H1 (cell line): ENCODE measurements at regions not wholly inside any gene's neighbourhood (a gene's known extent, or its start where the extent isn't known, plus 50 kb on each side); places are given as distances from the start of the nearest gene placed in this dataset.

Experiments
- CTCF ChIA-PET: fragments of 300-600 bp; sonication (Branson Sonifier 250); formaldehyde crosslinking; loops from one replicate; lab custom pipeline; 2021; ENCODE audit not compliant: partially characterized antibody; lab: Charles Lee
- POLR2A ChIA-PET: fragments of 300-600 bp; sonication (Branson Sonifier 250); formaldehyde crosslinking; loops from one replicate; lab custom pipeline; 2021; ENCODE audit warnings: inconsistent platforms; ENCODE audit not compliant: partially characterized antibody; lab: Charles Lee
- DNase-seq, 2 experiments: peaks; one replicate each; pipeline versions ENCODE4 v3.0.0 to v3.0.0-alpha.2; 2010 to 2022; ENCODE audit warnings: low spot score in 2 of 2, low read depth in 1 of 2, mixed read lengths in 1 of 2
- FAIRE-seq: peaks from 2 replicates; lab custom pipeline; 2011; peaks lifted over from hg19 to GRCh38; lab: Jason Lieb, UNC
- H2AFZ ChIP-seq: 2 replicates; pipeline ENCODE4 v1.8.1; 2012; ENCODE audit warnings: low read length, inconsistent platforms
- H2AK5ac ChIP-seq: 2 replicates; pipeline ENCODE4 v1.6.1; 2013; ENCODE audit warnings: low read depth, low read length
- H2BK120ac ChIP-seq: replicated peaks from 2 replicates; pipeline ENCODE3; 2013; ENCODE audit warnings: low read depth, low read length, inconsistent platforms
- H2BK12ac ChIP-seq: 2 replicates; pipeline ENCODE4 v1.6.1; 2013; ENCODE audit warnings: low read depth, low read length
- H2BK15ac ChIP-seq: 2 replicates; pipeline ENCODE4 v1.6.1; 2013; ENCODE audit warnings: low read length
- H2BK20ac ChIP-seq: 2 replicates; pipeline ENCODE4 v1.6.1; 2013; ENCODE audit warnings: low read length
- H2BK5ac ChIP-seq: 2 replicates; pipeline ENCODE4 v1.6.1; 2013; ENCODE audit warnings: low read depth, low read length
- H3K14ac ChIP-seq: 2 replicates; pipeline ENCODE4 v1.6.1; 2013; ENCODE audit warnings: inconsistent platforms; ENCODE audit not compliant: insufficient read length
- H3K18ac ChIP-seq: 2 replicates; pipeline ENCODE4 v1.6.1; 2013; ENCODE audit warnings: low read length; ENCODE audit errors: extremely low read depth
- H3K23ac ChIP-seq: 2 replicates; pipeline ENCODE4 v1.6.1; 2013; ENCODE audit warnings: inconsistent platforms; ENCODE audit not compliant: insufficient read length
- H3K23me2 ChIP-seq: 2 replicates; pipeline ENCODE4 v1.6.1; 2013; ENCODE audit warnings: low read depth, low read length
- H3K27ac ChIP-seq: 2 replicates; pipeline ENCODE4 v1.6.1; 2011; ENCODE audit warnings: low read depth, low read length, inconsistent platforms
- H3K27me3 ChIP-seq, 4 experiments: replicated peaks in 1 of 4; 1 replicate in 1 of 4; 2 replicates in 3 of 4; pipeline versions ENCODE4 v1.6.1 to v1.8.1; 2011 to 2013; ENCODE audit warnings: low read length in 3 of 4, mild to moderate bottlenecking in 3 of 4, inconsistent platforms in 2 of 4, mixed read lengths in 2 of 4, moderate library complexity in 1 of 4; ENCODE audit not compliant: control insufficient read depth in 3 of 4, insufficient read depth in 3 of 4; ENCODE audit errors: extremely low read depth in 1 of 4
- H3K36me3 ChIP-seq, 4 experiments: 2 replicates each; pipeline versions ENCODE4 v1.6.1 to v1.8.1; 2011 to 2013; ENCODE audit warnings: mild to moderate bottlenecking in 4 of 4, low read length in 3 of 4, moderate library complexity in 2 of 4, control low read depth in 1 of 4, inconsistent platforms in 1 of 4; ENCODE audit not compliant: insufficient read depth in 4 of 4, control insufficient read depth in 2 of 4
- H3K4ac ChIP-seq: replicated peaks from 2 replicates; pipeline ENCODE3; 2013; ENCODE audit warnings: low read length, low read depth, mixed read lengths, inconsistent platforms; ENCODE audit not compliant: insufficient read length
- H3K4me1 ChIP-seq, 4 experiments: replicated peaks in 1 of 4; 1 replicate in 1 of 4; 2 replicates in 3 of 4; pipeline versions ENCODE4 v1.6.1 to v1.8.1; 2011 to 2013; ENCODE audit warnings: low read length in 3 of 4, inconsistent platforms in 2 of 4, mixed read lengths in 1 of 4; ENCODE audit not compliant: insufficient read depth in 4 of 4, control insufficient read depth in 3 of 4
- H3K4me2 ChIP-seq, 2 experiments: 2 replicates each; pipeline versions ENCODE4 v1.6.1 to v1.8.1; 2011 to 2013; ENCODE audit warnings: low read depth in 2 of 2, low read length in 2 of 2, control low read depth in 1 of 2, inconsistent platforms in 1 of 2, mild to moderate bottlenecking in 1 of 2; ENCODE audit not compliant: insufficient read depth in 1 of 2
- H3K4me3 ChIP-seq, 4 experiments: fragments of 200-600, 300-600 bp in 1 of 4; sonication (generic), shearing (Covaris generic), sonication (Bioruptor Twin) in 1 of 4; 2 replicates each; pipeline versions ENCODE4 v1.5.1 to v1.8.1; 2011 to 2016; ENCODE audit warnings: low read length in 4 of 4, low read depth in 3 of 4, control low read depth in 2 of 4, inconsistent platforms in 2 of 4, mild to moderate bottlenecking in 2 of 4, mixed read lengths in 1 of 4, moderate library complexity in 1 of 4; ENCODE audit not compliant: insufficient read depth in 2 of 4; ENCODE audit errors: extremely low read depth in 1 of 4
- H3K56ac ChIP-seq: replicated peaks from 2 replicates; pipeline ENCODE3; 2013; ENCODE audit warnings: low read depth, mild to moderate bottlenecking, mixed read lengths, low read length, inconsistent platforms; ENCODE audit not compliant: insufficient read length
- H3K79me1 ChIP-seq: 2 replicates; pipeline ENCODE4 v1.6.1; 2013; ENCODE audit warnings: low read depth, low read length, control low read depth
- H3K79me2 ChIP-seq, 2 experiments: 2 replicates each; pipeline versions ENCODE4 v1.6.1 to v1.8.1; 2012 to 2013; ENCODE audit warnings: low read length in 2 of 2, mild to moderate bottlenecking in 2 of 2, inconsistent platforms in 1 of 2; ENCODE audit not compliant: insufficient read depth in 2 of 2, control insufficient read depth in 1 of 2
- H3K9ac ChIP-seq, 4 experiments: replicated peaks in 1 of 4; 1 replicate in 1 of 4; 2 replicates in 3 of 4; pipeline versions ENCODE4 v1.6.1 to v1.8.1; 2011 to 2013; ENCODE audit warnings: low read depth in 3 of 4, low read length in 3 of 4, control low read depth in 2 of 4, mild to moderate bottlenecking in 2 of 4, moderate library complexity in 2 of 4, inconsistent platforms in 1 of 4; ENCODE audit errors: extremely low read depth in 1 of 4
- H3K9me3 ChIP-seq, 2 experiments: 2 replicates each; pipeline versions ENCODE4 v1.6.1 to v1.8.1; 2012 to 2013; ENCODE audit warnings: mild to moderate bottlenecking in 2 of 2, moderate library complexity in 2 of 2, control low read depth in 1 of 2, inconsistent platforms in 1 of 2, low read depth in 1 of 2, low read length in 1 of 2, mixed read lengths in 1 of 2; ENCODE audit not compliant: insufficient read depth in 2 of 2
- H4K20me1 ChIP-seq, 2 experiments: replicated peaks in 1 of 2; 2 replicates each; pipeline versions ENCODE3 to v1.8.1; 2011 to 2013; ENCODE audit warnings: inconsistent platforms in 2 of 2, low read length in 2 of 2, mild to moderate bottlenecking in 1 of 2; ENCODE audit not compliant: insufficient read depth in 2 of 2, control insufficient read depth in 1 of 2
- H4K5ac ChIP-seq: 2 replicates; pipeline ENCODE4 v1.6.1; 2013; ENCODE audit warnings: low read length, low read depth, mixed read lengths, inconsistent platforms; ENCODE audit not compliant: insufficient read length
- H4K8ac ChIP-seq: 2 replicates; pipeline ENCODE4 v1.8.0; 2013; ENCODE audit warnings: mild to moderate bottlenecking, moderate library complexity, low read length, inconsistent platforms; ENCODE audit not compliant: insufficient read depth; ENCODE audit errors: extremely low read depth
- H4K91ac ChIP-seq: replicated peaks from 2 replicates; pipeline ENCODE3; 2013; ENCODE audit warnings: low read length, mixed read lengths, inconsistent platforms; ENCODE audit not compliant: insufficient read length
- ASH2L ChIP-seq: fragments of 200-600, 300-600 bp; sonication (generic); IDR thresholded peaks from one replicate; pipeline ENCODE4 v1.7.1; 2017; ENCODE audit warnings: low read length
- CHD2 ChIP-seq: IDR thresholded peaks from 2 replicates; pipeline ENCODE4 v1.6.1; 2012; ENCODE audit warnings: low read length, improper control_type of control experiment
- HDAC2 ChIP-seq, 2 experiments: fragments of 300-600 bp in 1 of 2; sonication (generic) in 1 of 2; IDR thresholded peaks; 2 replicates each; pipeline ENCODE4 v1.6.1; 2011 to 2012; ENCODE audit warnings: low read depth in 2 of 2, low read length in 2 of 2, mild to moderate bottlenecking in 2 of 2, moderate library complexity in 2 of 2, borderline replicate concordance in 1 of 2, inconsistent platforms in 1 of 2
- MAFK ChIP-seq: IDR thresholded peaks from 2 replicates; pipeline ENCODE4 v1.6.1; 2012; ENCODE audit warnings: low read depth, mild to moderate bottlenecking, improper control_type of control experiment, low read length
- TAF1 ChIP-seq: IDR thresholded peaks from 2 replicates; pipeline ENCODE4 v1.6.1; 2011; ENCODE audit warnings: mild to moderate bottlenecking, low read depth, low read length
- TEAD4 ChIP-seq: IDR thresholded peaks from 2 replicates; pipeline ENCODE4 v1.6.1; 2012; ENCODE audit warnings: low read depth, low read length, inconsistent platforms, mixed read lengths
- WGBS, 2 experiments: shearing (Covaris generic) in 1 of 2; methylation state at CpG; one replicate each; pipeline versions ENCODE4 v1.1.6 to v1.1.7; 2013 to 2015; ENCODE audit warnings: low lambda C conversion rate in 2 of 2, mixed read lengths in 2 of 2, inconsistent platforms in 1 of 2, low coverage in 1 of 2, missing lambda C conversion rate in 1 of 2; ENCODE audit not compliant: insufficient replicate concordance in 2 of 2, insufficient coverage in 1 of 2, insufficient read length in 1 of 2; ENCODE audit errors: extremely low coverage in 1 of 2, missing lambda C conversion rate in 1 of 2; 5-methylcytosine and 5-hydroxymethylcytosine counted together
- TF ChIP-seq, protein P1 (sequence below): IDR thresholded peaks from 2 replicates; pipeline ENCODE4 v1.6.1; 2011; ENCODE audit warnings: low read depth, mild to moderate bottlenecking, low read length; ENCODE audit not compliant: insufficient read depth
- TF ChIP-seq, protein P2 (sequence below): IDR thresholded peaks from 2 replicates; pipeline ENCODE4 v1.6.1; 2012; ENCODE audit warnings: inconsistent platforms

DNA sequence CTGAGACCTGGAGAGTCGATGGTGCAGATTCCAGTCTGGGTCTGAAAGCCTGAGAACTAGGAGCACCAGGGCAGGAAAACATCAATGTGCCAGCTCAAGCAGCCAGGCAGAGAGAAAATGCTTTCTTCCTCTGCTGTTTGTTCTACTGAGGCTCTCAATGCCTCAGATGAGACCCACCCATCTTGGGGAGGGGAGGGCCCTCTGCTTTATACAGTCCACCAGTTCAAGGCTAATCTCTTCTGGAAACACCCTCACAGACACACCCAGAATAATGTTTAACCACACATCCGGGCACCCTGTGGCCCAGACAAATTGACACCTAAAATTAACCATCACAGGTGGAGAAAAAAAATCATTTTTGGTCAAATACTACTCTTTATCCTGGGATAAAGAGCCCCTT lies 89.3 kb upstream of the SLC22A23 start:
- Histone ChIP-seq H3K4ac (no peak overlapping the region), H3K4me2 (no peak overlapping the region), H3K9me3 (no peaks in the 10 kb centered on the region), H2BK15ac (no peak overlapping the region), H3K79me2 (no peaks in the 10 kb centered on the region), H3K36me3 (no peaks in the 10 kb centered on the region), H3K4me3 (no peak overlapping the region), H3K18ac (no peak overlapping the region), H4K20me1 (no peaks in the 10 kb centered on the region), H3K27ac (no peak overlapping the region), H2BK5ac (no peak overlapping the region), H2AK5ac (no peak overlapping the region), H2BK20ac (no peak overlapping the region), H3K4me1 (no peaks in the 10 kb centered on the region), H3K23ac (no peak overlapping the region), H4K5ac (no peak overlapping the region), H2BK12ac (no peak overlapping the region), H2BK120ac (no peak overlapping the region), H3K23me2 (no peaks in the 10 kb centered on the region), H3K14ac (no peak overlapping the region), H3K9ac (no peak overlapping the region), H3K56ac (no peak overlapping the region), H3K79me1 (no peaks in the 10 kb centered on the region), H3K27me3 (no peaks in the 10 kb centered on the region), H4K8ac (no peak overlapping the region), H2AFZ (no peak overlapping the region), H4K91ac (no peak overlapping the region)
- FAIRE-seq, result no peak
- ChIA-PET POLR2A (no interaction called here), CTCF (interaction anchor here (1.2 kb wide), 1 partner anchor 49 kb away, joined by 3 read pairs; no protein-coding TSS in a partner anchor)
- 85% methylated on average over 2 of the region's 2 CpGs; no CpG with 5 or more reads in 1 of the 2 experiments for WGBS, 2 experiments
- peak in 1 of 2 experiments; percentile 11 for DNase-seq
- TF ChIP-seq CHD2 (no peak), ASH2L (no peak), MAFK (no peak), TEAD4 (no peak), TAF1 (no peak), HDAC2 (IDR thresholded peaks at IDR 0.05; ENCODE audit: borderline replicate concordance in 1 of 2, low read depth in 2 of 2, low read length in 2 of 2) (no peak)
- TF ChIP-seq, protein P1, sequence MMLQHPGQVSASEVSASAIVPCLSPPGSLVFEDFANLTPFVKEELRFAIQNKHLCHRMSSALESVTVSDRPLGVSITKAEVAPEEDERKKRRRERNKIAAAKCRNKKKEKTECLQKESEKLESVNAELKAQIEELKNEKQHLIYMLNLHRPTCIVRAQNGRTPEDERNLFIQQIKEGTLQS, result no peak
- TF ChIP-seq, protein P2, sequence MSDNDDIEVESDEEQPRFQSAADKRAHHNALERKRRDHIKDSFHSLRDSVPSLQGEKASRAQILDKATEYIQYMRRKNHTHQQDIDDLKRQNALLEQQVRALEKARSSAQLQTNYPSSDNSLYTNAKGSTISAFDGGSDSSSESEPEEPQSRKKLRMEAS, result no peak
